ENCODE measurements at regions not wholly inside any gene's neighbourhood (a gene's known extent, or its start where the extent isn't known, plus 50 kb on each side); places are given as distances from the start of the nearest gene placed in this dataset.

DNA sequence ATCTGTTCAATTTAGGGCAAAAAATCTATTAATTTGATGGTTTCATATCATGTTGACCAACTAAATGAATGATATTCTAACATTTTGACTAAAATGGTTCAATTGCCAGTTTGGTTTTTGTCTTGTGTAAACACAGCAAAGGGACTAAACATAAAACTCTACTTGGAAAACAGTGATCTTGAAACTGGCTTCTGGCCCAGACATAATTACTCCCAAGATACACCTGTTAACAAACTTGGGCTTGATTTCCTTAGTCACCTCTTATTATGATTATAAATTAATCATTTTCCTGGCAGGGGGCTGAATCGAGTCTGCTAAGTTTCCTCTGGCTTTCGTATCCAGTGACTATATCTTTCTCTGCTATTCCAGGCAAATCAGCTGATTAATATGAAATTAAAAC lies 78.0 kb upstream of the OXGR1 start:
- TF ChIP-seq GATA3 (IDR thresholded peaks at IDR 0.05; ENCODE audit: low read depth, low read length), result no peak
- no peak for TF ChIP-seq GATA2 (IDR thresholded peaks at IDR 0.05; ENCODE audit: low read depth, low read length)
